ENCODE measurements at regions not wholly inside any gene's neighbourhood (a gene's known extent, or its start where the extent isn't known, plus 50 kb on each side); places are given as distances from the start of the nearest gene placed in this dataset.

GRCh38 chr15:58331560-58331912 lies 100.3 kb upstream of the LIPC start:
- BruUV-seq (replicated peaks) = TSS peak; percentile 86
- ChIA-PET POLR2A (ENCODE audit: low non-redundant PET) (no interaction called here), CTCF (no interaction called here)
- H3K27me3 ChIP-seq (replicated peaks; ENCODE audit: insufficient read depth, low read depth, low read length, poor library complexity) = no peaks in the 10 kb centered on the region
- intact Hi-C loops (cut with micrococcal nuclease; ENCODE audit: unreplicated experiment) = loop anchor here (5.0 kb wide), 1 partner anchor 141 kb away; no protein-coding TSS in a partner anchor
- H3K4me3 ChIP-seq (ENCODE audit: low read depth, low read length, poor library complexity, severe bottlenecking) = peak overlapping the region; percentile 8
- no peak for TF ChIP-seq EZH2 (IDR thresholded peaks at IDR 0.05; ENCODE audit: borderline replicate concordance, low read depth, low read length, poor library complexity, severe bottlenecking)
- TF ChIP-seq, protein P1, sequence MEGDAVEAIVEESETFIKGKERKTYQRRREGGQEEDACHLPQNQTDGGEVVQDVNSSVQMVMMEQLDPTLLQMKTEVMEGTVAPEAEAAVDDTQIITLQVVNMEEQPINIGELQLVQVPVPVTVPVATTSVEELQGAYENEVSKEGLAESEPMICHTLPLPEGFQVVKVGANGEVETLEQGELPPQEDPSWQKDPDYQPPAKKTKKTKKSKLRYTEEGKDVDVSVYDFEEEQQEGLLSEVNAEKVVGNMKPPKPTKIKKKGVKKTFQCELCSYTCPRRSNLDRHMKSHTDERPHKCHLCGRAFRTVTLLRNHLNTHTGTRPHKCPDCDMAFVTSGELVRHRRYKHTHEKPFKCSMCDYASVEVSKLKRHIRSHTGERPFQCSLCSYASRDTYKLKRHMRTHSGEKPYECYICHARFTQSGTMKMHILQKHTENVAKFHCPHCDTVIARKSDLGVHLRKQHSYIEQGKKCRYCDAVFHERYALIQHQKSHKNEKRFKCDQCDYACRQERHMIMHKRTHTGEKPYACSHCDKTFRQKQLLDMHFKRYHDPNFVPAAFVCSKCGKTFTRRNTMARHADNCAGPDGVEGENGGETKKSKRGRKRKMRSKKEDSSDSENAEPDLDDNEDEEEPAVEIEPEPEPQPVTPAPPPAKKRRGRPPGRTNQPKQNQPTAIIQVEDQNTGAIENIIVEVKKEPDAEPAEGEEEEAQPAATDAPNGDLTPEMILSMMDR (conservative IDR thresholded peaks at IDR 0.05; ENCODE audit: low read depth, low read length) = no peak
- H3K36me3 ChIP-seq (ENCODE audit: insufficient read depth, low read length, poor library complexity, severe bottlenecking) = no peaks in the 10 kb centered on the region
- H3K4me1 ChIP-seq (ENCODE audit: insufficient read depth, low read length, poor library complexity, severe bottlenecking) = peaks cover 31% of the 10 kb centered on the region
- no peak for DNase-seq (ENCODE audit: low spot score)
- H3K27ac ChIP-seq (ENCODE audit: low read depth, low read length, poor library complexity, severe bottlenecking) = peak overlapping the region; percentile 90
- peaks cover 8% of the 10 kb centered on the region for H3K9me3 ChIP-seq (ENCODE audit: low read depth, low read length, poor library complexity, severe bottlenecking)

DNA sequence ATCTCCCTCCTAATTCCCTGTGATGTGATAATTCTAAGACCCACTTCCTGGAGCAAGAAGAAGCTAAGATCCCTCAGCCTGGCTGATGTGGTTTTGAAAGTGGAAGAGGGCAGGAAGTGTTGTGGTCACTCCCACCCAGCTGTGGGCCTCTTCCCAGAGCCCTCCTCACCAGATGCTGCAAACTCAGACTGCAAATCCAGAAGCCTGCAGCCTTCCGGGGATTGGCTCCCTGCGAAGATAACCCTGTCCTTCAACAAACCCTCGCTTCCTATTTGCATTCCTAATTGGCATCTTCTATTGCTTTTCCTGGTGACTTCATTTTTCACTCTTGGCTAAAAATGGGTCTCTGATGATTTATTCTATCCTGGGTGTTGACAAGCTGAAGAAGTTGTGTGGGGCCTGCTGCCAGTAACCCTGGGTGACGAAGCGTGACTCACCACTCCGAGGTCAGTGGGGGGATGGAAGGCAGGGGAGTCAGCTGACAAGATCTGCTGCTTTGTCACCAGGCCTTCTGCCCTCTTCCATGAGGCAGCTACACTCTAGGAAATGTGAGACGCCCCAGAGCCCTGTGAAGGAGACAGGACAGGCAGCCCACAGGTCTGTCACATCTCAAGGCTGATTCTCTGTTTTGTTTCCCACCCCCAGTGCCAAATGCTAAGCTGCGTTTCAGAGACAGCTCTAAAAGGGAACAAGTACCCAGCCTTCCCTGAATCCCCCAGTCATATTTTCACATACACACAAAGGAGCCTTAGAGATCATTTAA lies 99.7 kb upstream of the LIPC start:
- POLR2A ChIA-PET (ENCODE audit: low non-redundant PET) = interaction anchor here (0.6 kb wide), 2 partner anchors 29 to 412 kb away, joined by 3 to 8 read pairs; no protein-coding TSS in a partner anchor

DNA sequence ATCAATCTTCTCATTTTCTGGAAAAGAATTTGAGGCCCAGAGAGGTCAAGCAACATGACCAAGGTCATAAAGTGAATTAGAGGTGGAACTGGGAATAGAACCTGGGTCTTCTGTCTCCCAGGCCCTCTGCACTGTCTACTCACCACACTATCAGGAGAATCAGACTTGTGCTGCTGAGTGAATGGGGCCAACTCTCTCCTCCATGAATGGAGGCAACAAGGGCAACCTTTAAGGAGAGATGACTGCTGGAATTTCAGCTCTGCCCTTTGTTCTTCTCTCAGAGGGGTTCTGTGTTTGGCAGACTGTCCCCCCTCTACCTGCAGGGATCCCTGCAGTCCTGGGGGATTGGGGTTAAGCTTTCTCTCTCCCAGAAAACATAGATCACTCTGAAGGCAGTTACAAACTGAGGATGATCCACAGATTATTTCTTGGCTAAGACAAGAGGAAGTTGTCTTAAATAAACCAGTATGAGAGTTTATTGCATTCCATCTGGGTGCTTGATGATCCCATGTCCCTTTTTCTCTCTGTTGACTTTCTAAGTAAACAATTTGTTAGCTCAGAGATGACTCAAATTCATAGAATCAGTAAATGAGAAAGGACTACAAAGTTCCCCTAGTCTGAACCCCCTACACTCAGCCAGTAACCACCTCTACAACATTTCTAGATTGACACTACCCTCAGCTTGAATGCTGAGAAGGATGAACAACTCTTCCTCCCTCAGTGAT lies 99.0 kb upstream of the LIPC start:
- no peaks in the 10 kb centered on the region for H3K36me3 ChIP-seq (ENCODE audit: insufficient read depth, low read length, poor library complexity, severe bottlenecking)
- TF ChIP-seq, protein P1 (conservative IDR thresholded peaks at IDR 0.05; ENCODE audit: low read depth, low read length) = no peak
- TF ChIP-seq EZH2 (IDR thresholded peaks at IDR 0.05; ENCODE audit: borderline replicate concordance, low read depth, low read length, poor library complexity, severe bottlenecking) = no peak
- DNase-seq (ENCODE audit: low spot score) = peak; percentile 20
- no peak overlapping the region for H3K4me3 ChIP-seq (ENCODE audit: low read depth, low read length, poor library complexity, severe bottlenecking)
- peaks cover 31% of the 10 kb centered on the region for H3K4me1 ChIP-seq (ENCODE audit: insufficient read depth, low read length, poor library complexity, severe bottlenecking)
- CTCF ChIA-PET = no interaction called here
- no peaks in the 10 kb centered on the region for H3K27me3 ChIP-seq (replicated peaks; ENCODE audit: insufficient read depth, low read depth, low read length, poor library complexity)
- POLR2A ChIA-PET (ENCODE audit: low non-redundant PET) = interaction anchor here (0.6 kb wide), 1 partner anchor 29 kb away, joined by 3 read pairs; no protein-coding TSS in a partner anchor
- BruUV-seq (replicated peaks) = TSS peak; percentile 88
- peaks cover 4% of the 10 kb centered on the region for H3K9me3 ChIP-seq (ENCODE audit: low read depth, low read length, poor library complexity, severe bottlenecking)
- peak overlapping the region; percentile 90 for H3K27ac ChIP-seq (ENCODE audit: low read depth, low read length, poor library complexity, severe bottlenecking)
- intact Hi-C loops (cut with micrococcal nuclease; ENCODE audit: unreplicated experiment) = loop anchor here (5.0 kb wide), 1 partner anchor 139 kb away; no protein-coding TSS in a partner anchor

More for the DNA sequence above, 99.7 kb upstream of the LIPC start:
- CTCF ChIA-PET = no interaction called here
- no TSS peak for BruUV-seq (replicated peaks)
- H3K4me1 ChIP-seq (ENCODE audit: insufficient read depth, low read length, poor library complexity, severe bottlenecking) = peaks cover 31% of the 10 kb centered on the region
- peaks cover 8% of the 10 kb centered on the region for H3K9me3 ChIP-seq (ENCODE audit: low read depth, low read length, poor library complexity, severe bottlenecking)
- H3K4me3 ChIP-seq (ENCODE audit: low read depth, low read length, poor library complexity, severe bottlenecking) = peak overlapping the region; percentile 8
- H3K36me3 ChIP-seq (ENCODE audit: insufficient read depth, low read length, poor library complexity, severe bottlenecking) = no peaks in the 10 kb centered on the region
- DNase-seq (ENCODE audit: low spot score) = peak; percentile 98
- no peak for TF ChIP-seq EZH2 (IDR thresholded peaks at IDR 0.05; ENCODE audit: borderline replicate concordance, low read depth, low read length, poor library complexity, severe bottlenecking)
- no peaks in the 10 kb centered on the region for H3K27me3 ChIP-seq (replicated peaks; ENCODE audit: insufficient read depth, low read depth, low read length, poor library complexity)
- intact Hi-C loops (cut with micrococcal nuclease; ENCODE audit: unreplicated experiment) = loop anchor here (5.0 kb wide), 1 partner anchor 140 kb away; no protein-coding TSS in a partner anchor
- peak overlapping the region; percentile 90 for H3K27ac ChIP-seq (ENCODE audit: low read depth, low read length, poor library complexity, severe bottlenecking)
